ENCODE measurements at regions not wholly inside any gene's neighbourhood (a gene's known extent, or its start where the extent isn't known, plus 50 kb on each side); places are given as distances from the start of the nearest gene placed in this dataset.

DNA sequence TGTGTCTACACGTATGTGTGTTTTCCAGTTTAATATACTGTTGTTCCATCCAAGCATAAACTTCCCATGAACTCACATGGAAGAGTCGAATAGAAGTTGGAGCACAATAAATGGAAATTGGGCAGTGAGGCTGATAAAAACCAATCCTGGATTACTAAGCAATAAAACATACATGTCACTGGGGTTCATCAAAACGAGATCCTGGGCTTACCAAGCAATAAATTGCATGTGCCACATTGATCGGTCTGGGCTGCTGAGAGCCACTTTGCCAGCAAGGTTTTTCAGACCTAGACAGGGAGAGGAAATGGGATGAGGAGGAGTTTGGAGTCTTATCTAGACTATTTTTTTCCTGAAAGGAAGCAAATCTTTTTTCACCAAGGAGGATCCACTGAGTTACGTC is 322.3 kb upstream of the C16orf82 start:
- Mint-ChIP-seq H3K36me3 (no peaks in the 10 kb centered on the region), H3K4me1 (peaks cover 0 to 10% (median 0%) of the 10 kb centered on the region in 4 donors), H3K9me3 (peaks cover 0 to 1% (median 0%) of the 10 kb centered on the region in 7 donors), H3K27me3 (peaks cover 6% of the 10 kb centered on the region), H3K27ac (no peak overlapping the region), H3K4me3 (no peak overlapping the region)
- Histone ChIP-seq H3K4me1 (ENCODE audit: control insufficient read depth, insufficient read depth, low read length, poor library complexity, severe bottlenecking) (no peaks in the 10 kb centered on the region), H3K27ac (ENCODE audit: insufficient read depth, low read length, poor library complexity, severe bottlenecking) (no peak overlapping the region), H3K9me3 (ENCODE audit: control insufficient read depth in 2 of 2, low read length in 2 of 2) (no peaks in the 10 kb centered on the region), H3K27me3 (ENCODE audit: control insufficient read depth, insufficient read depth, low read length) (no peaks in the 10 kb centered on the region), H3K4me3 (ENCODE audit: low read depth, low read length) (no peak overlapping the region), H3K36me3 (ENCODE audit: control insufficient read depth, insufficient read depth, low read length) (no peaks in the 10 kb centered on the region)
- no peak for DNase-seq
- ATAC-seq (ENCODE audit: low read depth in 2 of 2) = no peak

DNA sequence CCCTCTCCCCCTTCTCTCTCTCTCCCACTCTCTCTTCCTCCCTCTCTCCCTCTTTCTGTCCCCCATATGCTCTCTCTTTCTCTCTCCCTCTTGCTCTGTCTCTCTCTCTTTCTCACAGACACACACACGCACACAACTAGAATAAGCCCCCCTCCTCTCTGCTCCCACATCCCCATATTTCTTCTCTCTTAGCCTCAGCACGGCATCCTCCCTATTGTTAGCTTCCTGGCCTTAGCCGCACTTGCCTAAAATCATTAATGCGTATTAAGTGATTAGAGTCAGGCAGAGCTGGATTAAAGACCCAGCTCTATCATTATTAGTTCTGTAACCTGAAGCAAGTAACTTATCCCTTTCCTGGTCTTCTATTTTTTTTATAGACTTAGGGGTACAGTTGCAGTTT is 319.0 kb upstream of the C16orf82 start:
- Histone ChIP-seq H3K9me3 (ENCODE audit: control insufficient read depth in 2 of 2, low read length in 2 of 2) (no peaks in the 10 kb centered on the region), H3K4me3 (ENCODE audit: low read depth, low read length) (no peak overlapping the region), H3K27me3 (ENCODE audit: control insufficient read depth, insufficient read depth, low read length) (no peaks in the 10 kb centered on the region), H3K27ac (ENCODE audit: insufficient read depth, low read length, poor library complexity, severe bottlenecking) (no peak overlapping the region), H3K36me3 (ENCODE audit: control insufficient read depth, insufficient read depth, low read length) (no peaks in the 10 kb centered on the region), H3K4me1 (ENCODE audit: control insufficient read depth, insufficient read depth, low read length, poor library complexity, severe bottlenecking) (no peaks in the 10 kb centered on the region)
- Mint-ChIP-seq H3K4me1 (peaks cover 0 to 4% (median 0%) of the 10 kb centered on the region in 4 donors), H3K4me3 (no peak overlapping the region), H3K27ac (no peak overlapping the region), H3K27me3 (peaks cover 6% of the 10 kb centered on the region), H3K36me3 (no peaks in the 10 kb centered on the region), H3K9me3 (peaks cover 0 to 1% (median 0%) of the 10 kb centered on the region in 7 donors)
- DNase-seq (no peak), ATAC-seq (ENCODE audit: low read depth in 2 of 2) (no peak)

GRCh38 chr16:26749072-26749471 is 317.7 kb upstream of the C16orf82 start:
- Histone ChIP-seq H3K27ac (ENCODE audit: insufficient read depth, low read length, poor library complexity, severe bottlenecking) (no peak overlapping the region), H3K9me3 (ENCODE audit: control insufficient read depth in 2 of 2, low read length in 2 of 2) (no peaks in the 10 kb centered on the region), H3K4me3 (ENCODE audit: low read depth, low read length) (no peak overlapping the region), H3K27me3 (ENCODE audit: control insufficient read depth, insufficient read depth, low read length) (no peaks in the 10 kb centered on the region), H3K4me1 (ENCODE audit: control insufficient read depth, insufficient read depth, low read length, poor library complexity, severe bottlenecking) (no peaks in the 10 kb centered on the region), H3K36me3 (ENCODE audit: control insufficient read depth, insufficient read depth, low read length) (no peaks in the 10 kb centered on the region)
- DNase-seq (no peak), ATAC-seq (ENCODE audit: low read depth in 2 of 2) (no peak)
- Mint-ChIP-seq H3K27ac (no peak overlapping the region), H3K4me1 (peaks cover 0 to 4% (median 0%) of the 10 kb centered on the region in 4 donors), H3K9me3 (peaks cover 0 to 1% (median 0%) of the 10 kb centered on the region in 7 donors), H3K4me3 (no peak overlapping the region), H3K36me3 (no peaks in the 10 kb centered on the region), H3K27me3 (peaks cover 6% of the 10 kb centered on the region)

DNA sequence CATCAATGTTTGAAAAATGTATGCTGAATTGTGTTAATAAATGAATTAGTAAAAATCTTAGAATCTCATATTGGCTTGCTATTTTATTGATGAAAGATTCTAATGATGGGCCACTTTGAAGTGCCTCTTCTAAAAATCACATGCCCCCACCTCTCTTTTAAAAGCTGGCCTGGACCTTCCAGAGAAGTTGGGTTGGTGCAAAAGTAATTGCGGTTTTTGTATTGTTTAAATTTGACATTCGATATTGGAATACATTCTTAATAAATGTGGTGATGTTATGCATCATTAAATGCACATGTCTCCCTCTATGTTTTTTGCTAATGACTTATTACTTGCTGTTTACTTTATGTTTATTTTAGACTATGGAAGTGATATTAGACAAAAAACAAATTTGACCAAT is 314.6 kb upstream of the C16orf82 start:
- H3K4me1 Mint-ChIP-seq = peaks cover 0 to 4% (median 0%) of the 10 kb centered on the region in 4 donors
- H3K4me1 ChIP-seq (ENCODE audit: control insufficient read depth, insufficient read depth, low read length, poor library complexity, severe bottlenecking) = no peaks in the 10 kb centered on the region
- H3K27me3 Mint-ChIP-seq = peaks cover 6% of the 10 kb centered on the region
- no peak overlapping the region for H3K27ac Mint-ChIP-seq
- DNase-seq = no peak
- no peaks in the 10 kb centered on the region for H3K36me3 ChIP-seq (ENCODE audit: control insufficient read depth, insufficient read depth, low read length)
- no peak overlapping the region for H3K27ac ChIP-seq (ENCODE audit: insufficient read depth, low read length, poor library complexity, severe bottlenecking)
- ATAC-seq (ENCODE audit: low read depth in 2 of 2) = no peak
- no peaks in the 10 kb centered on the region for H3K36me3 Mint-ChIP-seq
- H3K9me3 Mint-ChIP-seq = peaks cover 0 to 4% (median 0%) of the 10 kb centered on the region in 7 donors
- no peak overlapping the region for H3K4me3 ChIP-seq (ENCODE audit: low read depth, low read length)
- no peaks in the 10 kb centered on the region for H3K27me3 ChIP-seq (ENCODE audit: control insufficient read depth, insufficient read depth, low read length)
- no peak overlapping the region for H3K4me3 Mint-ChIP-seq
- H3K9me3 ChIP-seq (ENCODE audit: control insufficient read depth in 2 of 2, low read length in 2 of 2) = no peaks in the 10 kb centered on the region

- Histone ChIP-seq H3K9me3 (ENCODE audit: control insufficient read depth in 2 of 2, low read length in 2 of 2) (no peaks in the 10 kb centered on the region), H3K27ac (ENCODE audit: insufficient read depth, low read length, poor library complexity, severe bottlenecking) (no peak overlapping the region), H3K36me3 (ENCODE audit: control insufficient read depth, insufficient read depth, low read length) (no peaks in the 10 kb centered on the region), H3K27me3 (ENCODE audit: control insufficient read depth, insufficient read depth, low read length) (peaks cover 2% of the 10 kb centered on the region), H3K4me3 (ENCODE audit: low read depth, low read length) (no peak overlapping the region), H3K4me1 (ENCODE audit: control insufficient read depth, insufficient read depth, low read length, poor library complexity, severe bottlenecking) (no peaks in the 10 kb centered on the region)
- no peaks in the 10 kb centered on the region for H3K27me3 Mint-ChIP-seq
- no peak for DNase-seq
- ATAC-seq (ENCODE audit: low read depth in 2 of 2) = no peak
- H3K4me3 Mint-ChIP-seq = no peak overlapping the region
- no peak overlapping the region for H3K27ac Mint-ChIP-seq
- no peaks in the 10 kb centered on the region for H3K4me1 Mint-ChIP-seq
- peaks cover 0 to 5% (median 0%) of the 10 kb centered on the region in 7 donors for H3K9me3 Mint-ChIP-seq
- H3K36me3 Mint-ChIP-seq = no peaks in the 10 kb centered on the region
Measured at GRCh38 chr16:26756633-26757032, 310.1 kb upstream of the C16orf82 start.

DNA sequence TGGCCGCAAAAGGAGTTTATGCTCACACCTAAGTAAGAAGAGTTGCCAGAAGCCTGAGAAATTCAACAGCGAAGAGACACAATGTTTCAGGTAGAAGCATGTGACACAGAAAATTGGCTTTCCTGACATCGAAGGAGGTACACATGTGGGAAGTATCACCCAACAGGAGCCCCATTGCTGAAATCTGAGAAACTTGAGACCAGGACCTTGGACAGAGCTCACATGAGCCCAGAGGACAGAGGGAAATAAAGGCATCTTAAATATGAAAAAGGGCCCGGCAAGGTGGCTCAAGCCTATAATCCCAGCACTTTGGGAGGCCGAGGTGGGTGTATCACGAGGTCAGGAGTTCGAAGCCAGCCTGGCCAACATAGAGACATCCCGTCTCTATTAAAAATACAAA is 304.1 kb upstream of the C16orf82 start:
- no peak for ATAC-seq (ENCODE audit: low read depth in 2 of 2)
- no peaks in the 10 kb centered on the region for H3K36me3 ChIP-seq (ENCODE audit: control insufficient read depth, insufficient read depth, low read length)

GRCh38 chr16:26765087-26765486 is 301.6 kb upstream of the C16orf82 start:
- H3K27me3 ChIP-seq (ENCODE audit: control insufficient read depth, insufficient read depth, low read length) = peaks cover 4% of the 10 kb centered on the region
- DNase-seq (peak in 1 of 3 donors; percentile 5), ATAC-seq (ENCODE audit: low read depth in 2 of 2) (no peak)
- H3K4me3 ChIP-seq (ENCODE audit: low read depth, low read length) = no peak overlapping the region
- no peaks in the 10 kb centered on the region for H3K36me3 Mint-ChIP-seq
- peaks cover 0 to 3% (median 0%) of the 10 kb centered on the region in 7 donors for H3K9me3 Mint-ChIP-seq
- peaks cover 24% of the 10 kb centered on the region for H3K27me3 Mint-ChIP-seq
- no peak overlapping the region for H3K4me3 Mint-ChIP-seq
- no peaks in the 10 kb centered on the region for H3K4me1 ChIP-seq (ENCODE audit: control insufficient read depth, insufficient read depth, low read length, poor library complexity, severe bottlenecking)
- H3K4me1 Mint-ChIP-seq = no peaks in the 10 kb centered on the region
- no peak overlapping the region for H3K27ac Mint-ChIP-seq
- no peaks in the 10 kb centered on the region for H3K9me3 ChIP-seq (ENCODE audit: control insufficient read depth in 2 of 2, low read length in 2 of 2)
- H3K27ac ChIP-seq (ENCODE audit: insufficient read depth, low read length, poor library complexity, severe bottlenecking) = no peak overlapping the region
- H3K36me3 ChIP-seq (ENCODE audit: control insufficient read depth, insufficient read depth, low read length) = no peaks in the 10 kb centered on the region

More for the DNA sequence above, 304.1 kb upstream of the C16orf82 start:
- Histone ChIP-seq H3K27ac (ENCODE audit: insufficient read depth, low read length, poor library complexity, severe bottlenecking) (no peak overlapping the region), H3K9me3 (ENCODE audit: control insufficient read depth in 2 of 2, low read length in 2 of 2) (no peaks in the 10 kb centered on the region), H3K4me3 (ENCODE audit: low read depth, low read length) (no peak overlapping the region), H3K27me3 (ENCODE audit: control insufficient read depth, insufficient read depth, low read length) (peaks cover 4% of the 10 kb centered on the region), H3K4me1 (ENCODE audit: control insufficient read depth, insufficient read depth, low read length, poor library complexity, severe bottlenecking) (no peaks in the 10 kb centered on the region)
- H3K4me1 Mint-ChIP-seq = no peaks in the 10 kb centered on the region
- no peak for DNase-seq
- H3K9me3 Mint-ChIP-seq = peaks cover 0 to 3% (median 0%) of the 10 kb centered on the region in 7 donors
- no peak overlapping the region for H3K27ac Mint-ChIP-seq
- H3K36me3 Mint-ChIP-seq = no peaks in the 10 kb centered on the region
- H3K27me3 Mint-ChIP-seq = peaks cover 12% of the 10 kb centered on the region
- H3K4me3 Mint-ChIP-seq = no peak overlapping the region

- Histone ChIP-seq H3K9me3 (ENCODE audit: control insufficient read depth in 2 of 2, low read length in 2 of 2) (no peaks in the 10 kb centered on the region), H3K4me3 (ENCODE audit: low read depth, low read length) (no peak overlapping the region), H3K36me3 (ENCODE audit: control insufficient read depth, insufficient read depth, low read length) (no peaks in the 10 kb centered on the region), H3K4me1 (ENCODE audit: control insufficient read depth, insufficient read depth, low read length, poor library complexity, severe bottlenecking) (no peaks in the 10 kb centered on the region), H3K27me3 (ENCODE audit: control insufficient read depth, insufficient read depth, low read length) (no peaks in the 10 kb centered on the region), H3K27ac (ENCODE audit: insufficient read depth, low read length, poor library complexity, severe bottlenecking) (no peak overlapping the region)
- DNase-seq (no peak), ATAC-seq (ENCODE audit: low read depth in 2 of 2) (no peak)
- H3K4me3 Mint-ChIP-seq = no peak overlapping the region
- no peaks in the 10 kb centered on the region for H3K4me1 Mint-ChIP-seq
- H3K27ac Mint-ChIP-seq = no peak overlapping the region
- peaks cover 19% of the 10 kb centered on the region for H3K27me3 Mint-ChIP-seq
- H3K36me3 Mint-ChIP-seq = no peaks in the 10 kb centered on the region
- H3K9me3 Mint-ChIP-seq = peaks cover 0 to 2% (median 0%) of the 10 kb centered on the region in 7 donors
Measured at GRCh38 chr16:26768385-26769010, 298.2 kb upstream of the C16orf82 start.
